GM23338 (cell line): ENCODE measurements at regions not wholly inside any gene's neighbourhood (a gene's known extent, or its start where the extent isn't known, plus 50 kb on each side); places are given as distances from the start of the nearest gene placed in this dataset.

Source experiments
- JUNB ChIP-seq: IDR thresholded peaks from one replicate; pipeline ENCODE4 v1.6.1; 2016; ENCODE audit warnings: antibody characterized with exemption; ENCODE audit not compliant: unreplicated experiment
- TF ChIP-seq, protein P1 (sequence below), 2 experiments: fragments of 200-600 bp in 1 of 2; sonication (generic) in 1 of 2; conservative IDR thresholded peaks; 2 replicates each; pipeline versions ENCODE4 v1.5.1 to v1.6.1; 2016 to 2017; ENCODE audit warnings: antibody characterized with exemption in 2 of 2, low read depth in 2 of 2, mild to moderate bottlenecking in 2 of 2, moderate library complexity in 1 of 2
- TF ChIP-seq, protein P2 (sequence below): fragments of 250-450 bp; sonication (Bioruptor Pico); IDR thresholded peaks from 2 replicates; pipeline ENCODE4 v1.5.0; 2020; ENCODE audit warnings: mild to moderate bottlenecking, moderate library complexity
- TF ChIP-seq, protein P3 (sequence below): IDR thresholded peaks from one replicate; pipeline ENCODE4 v1.6.1; 2018; ENCODE audit warnings: antibody characterized with exemption; ENCODE audit not compliant: unreplicated experiment

DNA sequence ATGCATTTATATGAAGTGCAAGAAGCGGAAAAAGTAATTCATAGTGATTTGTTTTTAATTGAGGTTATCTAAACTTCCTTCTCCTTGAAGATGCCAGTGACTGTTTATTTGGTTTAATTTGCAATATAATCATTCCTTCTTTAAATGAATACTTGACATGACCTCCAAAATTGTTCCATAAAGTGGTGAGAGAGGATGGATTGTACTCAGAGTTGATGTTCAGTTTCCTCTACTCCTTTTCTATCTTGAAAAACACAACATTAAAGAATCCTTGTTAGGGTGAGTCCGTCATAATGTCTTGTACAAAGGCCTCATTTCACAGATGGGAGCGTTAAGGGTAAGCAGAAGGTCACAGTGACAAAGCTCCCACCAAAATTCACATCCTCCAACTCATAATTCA is 756.1 kb upstream of the KLHL29 start:
- no peak for TF ChIP-seq JUNB
- TF ChIP-seq, protein P1, sequence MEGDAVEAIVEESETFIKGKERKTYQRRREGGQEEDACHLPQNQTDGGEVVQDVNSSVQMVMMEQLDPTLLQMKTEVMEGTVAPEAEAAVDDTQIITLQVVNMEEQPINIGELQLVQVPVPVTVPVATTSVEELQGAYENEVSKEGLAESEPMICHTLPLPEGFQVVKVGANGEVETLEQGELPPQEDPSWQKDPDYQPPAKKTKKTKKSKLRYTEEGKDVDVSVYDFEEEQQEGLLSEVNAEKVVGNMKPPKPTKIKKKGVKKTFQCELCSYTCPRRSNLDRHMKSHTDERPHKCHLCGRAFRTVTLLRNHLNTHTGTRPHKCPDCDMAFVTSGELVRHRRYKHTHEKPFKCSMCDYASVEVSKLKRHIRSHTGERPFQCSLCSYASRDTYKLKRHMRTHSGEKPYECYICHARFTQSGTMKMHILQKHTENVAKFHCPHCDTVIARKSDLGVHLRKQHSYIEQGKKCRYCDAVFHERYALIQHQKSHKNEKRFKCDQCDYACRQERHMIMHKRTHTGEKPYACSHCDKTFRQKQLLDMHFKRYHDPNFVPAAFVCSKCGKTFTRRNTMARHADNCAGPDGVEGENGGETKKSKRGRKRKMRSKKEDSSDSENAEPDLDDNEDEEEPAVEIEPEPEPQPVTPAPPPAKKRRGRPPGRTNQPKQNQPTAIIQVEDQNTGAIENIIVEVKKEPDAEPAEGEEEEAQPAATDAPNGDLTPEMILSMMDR (conservative IDR thresholded peaks at IDR 0.05; ENCODE audit: low read depth in 2 of 2), result no peak
- TF ChIP-seq, protein P2, sequence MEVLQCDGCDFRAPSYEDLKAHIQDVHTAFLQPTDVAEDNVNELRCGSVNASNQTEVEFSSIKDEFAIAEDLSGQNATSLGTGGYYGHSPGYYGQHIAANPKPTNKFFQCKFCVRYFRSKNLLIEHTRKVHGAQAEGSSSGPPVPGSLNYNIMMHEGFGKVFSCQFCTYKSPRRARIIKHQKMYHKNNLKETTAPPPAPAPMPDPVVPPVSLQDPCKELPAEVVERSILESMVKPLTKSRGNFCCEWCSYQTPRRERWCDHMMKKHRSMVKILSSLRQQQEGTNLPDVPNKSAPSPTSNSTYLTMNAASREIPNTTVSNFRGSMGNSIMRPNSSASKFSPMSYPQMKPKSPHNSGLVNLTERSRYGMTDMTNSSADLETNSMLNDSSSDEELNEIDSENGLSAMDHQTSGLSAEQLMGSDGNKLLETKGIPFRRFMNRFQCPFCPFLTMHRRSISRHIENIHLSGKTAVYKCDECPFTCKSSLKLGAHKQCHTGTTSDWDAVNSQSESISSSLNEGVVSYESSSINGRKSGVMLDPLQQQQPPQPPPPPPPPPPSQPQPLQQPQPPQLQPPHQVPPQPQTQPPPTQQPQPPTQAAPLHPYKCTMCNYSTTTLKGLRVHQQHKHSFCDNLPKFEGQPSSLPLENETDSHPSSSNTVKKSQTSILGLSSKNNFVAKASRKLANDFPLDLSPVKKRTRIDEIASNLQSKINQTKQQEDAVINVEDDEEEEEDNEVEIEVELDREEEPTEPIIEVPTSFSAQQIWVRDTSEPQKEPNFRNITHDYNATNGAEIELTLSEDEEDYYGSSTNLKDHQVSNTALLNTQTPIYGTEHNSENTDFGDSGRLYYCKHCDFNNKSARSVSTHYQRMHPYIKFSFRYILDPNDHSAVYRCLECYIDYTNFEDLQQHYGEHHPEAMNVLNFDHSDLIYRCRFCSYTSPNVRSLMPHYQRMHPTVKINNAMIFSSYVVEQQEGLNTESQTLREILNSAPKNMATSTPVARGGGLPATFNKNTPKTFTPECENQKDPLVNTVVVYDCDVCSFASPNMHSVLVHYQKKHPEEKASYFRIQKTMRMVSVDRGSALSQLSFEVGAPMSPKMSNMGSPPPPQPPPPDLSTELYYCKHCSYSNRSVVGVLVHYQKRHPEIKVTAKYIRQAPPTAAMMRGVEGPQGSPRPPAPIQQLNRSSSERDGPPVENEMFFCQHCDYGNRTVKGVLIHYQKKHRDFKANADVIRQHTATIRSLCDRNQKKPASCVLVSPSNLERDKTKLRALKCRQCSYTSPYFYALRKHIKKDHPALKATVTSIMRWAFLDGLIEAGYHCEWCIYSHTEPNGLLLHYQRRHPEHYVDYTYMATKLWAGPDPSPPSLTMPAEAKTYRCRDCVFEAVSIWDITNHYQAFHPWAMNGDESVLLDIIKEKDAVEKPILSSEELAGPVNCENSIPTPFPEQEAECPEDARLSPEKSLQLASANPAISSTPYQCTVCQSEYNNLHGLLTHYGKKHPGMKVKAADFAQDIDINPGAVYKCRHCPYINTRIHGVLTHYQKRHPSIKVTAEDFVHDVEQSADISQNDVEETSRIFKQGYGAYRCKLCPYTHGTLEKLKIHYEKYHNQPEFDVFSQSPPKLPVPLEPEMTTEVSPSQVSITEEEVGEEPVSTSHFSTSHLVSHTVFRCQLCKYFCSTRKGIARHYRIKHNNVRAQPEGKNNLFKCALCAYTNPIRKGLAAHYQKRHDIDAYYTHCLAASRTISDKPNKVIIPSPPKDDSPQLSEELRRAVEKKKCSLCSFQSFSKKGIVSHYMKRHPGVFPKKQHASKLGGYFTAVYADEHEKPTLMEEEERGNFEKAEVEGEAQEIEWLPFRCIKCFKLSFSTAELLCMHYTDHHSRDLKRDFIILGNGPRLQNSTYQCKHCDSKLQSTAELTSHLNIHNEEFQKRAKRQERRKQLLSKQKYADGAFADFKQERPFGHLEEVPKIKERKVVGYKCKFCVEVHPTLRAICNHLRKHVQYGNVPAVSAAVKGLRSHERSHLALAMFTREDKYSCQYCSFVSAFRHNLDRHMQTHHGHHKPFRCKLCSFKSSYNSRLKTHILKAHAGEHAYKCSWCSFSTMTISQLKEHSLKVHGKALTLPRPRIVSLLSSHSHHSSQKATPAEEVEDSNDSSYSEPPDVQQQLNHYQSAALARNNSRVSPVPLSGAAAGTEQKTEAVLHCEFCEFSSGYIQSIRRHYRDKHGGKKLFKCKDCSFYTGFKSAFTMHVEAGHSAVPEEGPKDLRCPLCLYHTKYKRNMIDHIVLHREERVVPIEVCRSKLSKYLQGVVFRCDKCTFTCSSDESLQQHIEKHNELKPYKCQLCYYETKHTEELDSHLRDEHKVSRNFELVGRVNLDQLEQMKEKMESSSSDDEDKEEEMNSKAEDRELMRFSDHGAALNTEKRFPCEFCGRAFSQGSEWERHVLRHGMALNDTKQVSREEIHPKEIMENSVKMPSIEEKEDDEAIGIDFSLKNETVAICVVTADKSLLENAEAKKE (CRISPR knock-in tag), result no peak
- TF ChIP-seq, protein P3, sequence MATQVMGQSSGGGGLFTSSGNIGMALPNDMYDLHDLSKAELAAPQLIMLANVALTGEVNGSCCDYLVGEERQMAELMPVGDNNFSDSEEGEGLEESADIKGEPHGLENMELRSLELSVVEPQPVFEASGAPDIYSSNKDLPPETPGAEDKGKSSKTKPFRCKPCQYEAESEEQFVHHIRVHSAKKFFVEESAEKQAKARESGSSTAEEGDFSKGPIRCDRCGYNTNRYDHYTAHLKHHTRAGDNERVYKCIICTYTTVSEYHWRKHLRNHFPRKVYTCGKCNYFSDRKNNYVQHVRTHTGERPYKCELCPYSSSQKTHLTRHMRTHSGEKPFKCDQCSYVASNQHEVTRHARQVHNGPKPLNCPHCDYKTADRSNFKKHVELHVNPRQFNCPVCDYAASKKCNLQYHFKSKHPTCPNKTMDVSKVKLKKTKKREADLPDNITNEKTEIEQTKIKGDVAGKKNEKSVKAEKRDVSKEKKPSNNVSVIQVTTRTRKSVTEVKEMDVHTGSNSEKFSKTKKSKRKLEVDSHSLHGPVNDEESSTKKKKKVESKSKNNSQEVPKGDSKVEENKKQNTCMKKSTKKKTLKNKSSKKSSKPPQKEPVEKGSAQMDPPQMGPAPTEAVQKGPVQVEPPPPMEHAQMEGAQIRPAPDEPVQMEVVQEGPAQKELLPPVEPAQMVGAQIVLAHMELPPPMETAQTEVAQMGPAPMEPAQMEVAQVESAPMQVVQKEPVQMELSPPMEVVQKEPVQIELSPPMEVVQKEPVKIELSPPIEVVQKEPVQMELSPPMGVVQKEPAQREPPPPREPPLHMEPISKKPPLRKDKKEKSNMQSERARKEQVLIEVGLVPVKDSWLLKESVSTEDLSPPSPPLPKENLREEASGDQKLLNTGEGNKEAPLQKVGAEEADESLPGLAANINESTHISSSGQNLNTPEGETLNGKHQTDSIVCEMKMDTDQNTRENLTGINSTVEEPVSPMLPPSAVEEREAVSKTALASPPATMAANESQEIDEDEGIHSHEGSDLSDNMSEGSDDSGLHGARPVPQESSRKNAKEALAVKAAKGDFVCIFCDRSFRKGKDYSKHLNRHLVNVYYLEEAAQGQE, result no peak
